Right lobe of liver (tissue), 4 donors: ENCODE measurements at regions not wholly inside any gene's neighbourhood (a gene's known extent, or its start where the extent isn't known, plus 50 kb on each side); places are given as distances from the start of the nearest gene placed in this dataset.

Source experiments
- POLR2A ChIP-seq: fragments of 450-650 bp; IDR thresholded peaks from one replicate; pipeline ENCODE4 v1.6.1; 2017; ENCODE audit warnings: antibody characterized with exemption, mild to moderate bottlenecking
- TF ChIP-seq, protein P1 (sequence below), 4 donors: fragments of 200-600 bp in 3 of 4; fragments of 450-650 bp in 1 of 4; IDR thresholded peaks; one replicate each; pipeline versions ENCODE4 v1.5.1 to v1.8.0; 2016 to 2022; ENCODE audit warnings: antibody characterized with exemption in 4 of 4, mild to moderate bottlenecking in 2 of 4
- donor health status: DM: no; HTN: no; CAD: no.
- donor health status: DM: no; HTN: no; CAD: no.
- donor health status: DM: no; HTN: yes; CAD: no.

DNA sequence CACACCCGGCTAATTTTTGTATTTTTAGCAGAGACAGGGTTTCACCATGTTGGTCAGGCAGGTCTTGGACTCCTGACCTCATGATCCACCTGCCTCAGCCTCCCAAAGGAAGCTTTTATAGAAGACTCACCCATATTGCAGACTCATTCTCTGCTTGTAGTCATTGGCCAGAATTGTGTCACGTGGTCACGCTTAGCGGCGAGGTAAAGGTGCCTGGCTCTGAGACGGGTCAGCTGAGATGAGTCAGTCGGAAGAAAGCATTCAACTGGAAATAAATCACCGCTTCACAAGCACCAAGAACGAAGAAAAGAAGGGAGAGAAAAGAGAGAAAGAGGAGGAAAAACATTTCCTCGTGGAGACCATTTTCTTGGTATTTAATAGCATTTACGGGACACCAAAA lies 218.8 kb upstream of the NOCT start:
- TF ChIP-seq POLR2A: no peak
- TF ChIP-seq, protein P1, sequence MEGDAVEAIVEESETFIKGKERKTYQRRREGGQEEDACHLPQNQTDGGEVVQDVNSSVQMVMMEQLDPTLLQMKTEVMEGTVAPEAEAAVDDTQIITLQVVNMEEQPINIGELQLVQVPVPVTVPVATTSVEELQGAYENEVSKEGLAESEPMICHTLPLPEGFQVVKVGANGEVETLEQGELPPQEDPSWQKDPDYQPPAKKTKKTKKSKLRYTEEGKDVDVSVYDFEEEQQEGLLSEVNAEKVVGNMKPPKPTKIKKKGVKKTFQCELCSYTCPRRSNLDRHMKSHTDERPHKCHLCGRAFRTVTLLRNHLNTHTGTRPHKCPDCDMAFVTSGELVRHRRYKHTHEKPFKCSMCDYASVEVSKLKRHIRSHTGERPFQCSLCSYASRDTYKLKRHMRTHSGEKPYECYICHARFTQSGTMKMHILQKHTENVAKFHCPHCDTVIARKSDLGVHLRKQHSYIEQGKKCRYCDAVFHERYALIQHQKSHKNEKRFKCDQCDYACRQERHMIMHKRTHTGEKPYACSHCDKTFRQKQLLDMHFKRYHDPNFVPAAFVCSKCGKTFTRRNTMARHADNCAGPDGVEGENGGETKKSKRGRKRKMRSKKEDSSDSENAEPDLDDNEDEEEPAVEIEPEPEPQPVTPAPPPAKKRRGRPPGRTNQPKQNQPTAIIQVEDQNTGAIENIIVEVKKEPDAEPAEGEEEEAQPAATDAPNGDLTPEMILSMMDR (IDR thresholded peaks at IDR 0.05): no peak
